ENCODE measurements at regions not wholly inside any gene's neighbourhood (a gene's known extent, or its start where the extent isn't known, plus 50 kb on each side); places are given as distances from the start of the nearest gene placed in this dataset.

DNA sequence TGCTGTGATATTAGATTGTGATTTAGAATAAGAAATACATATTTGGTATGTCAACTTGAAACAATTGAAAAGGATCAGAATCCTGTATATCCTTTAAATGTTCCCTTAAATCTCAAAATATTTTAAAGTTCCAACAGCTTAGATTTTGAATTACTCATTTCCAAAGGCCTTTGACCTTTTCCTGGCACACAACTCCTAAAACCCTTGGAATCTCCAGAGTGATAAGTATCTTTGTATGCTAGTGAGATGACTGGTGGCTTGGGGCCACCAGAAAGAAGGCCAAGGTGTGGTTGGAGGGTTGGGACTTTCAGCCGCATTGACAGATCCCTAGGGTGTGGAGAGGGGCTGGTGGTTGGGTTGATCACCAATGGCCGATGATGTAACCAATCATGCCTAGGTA, 104.7 kb downstream of the YIPF5 start:
- WGBS, 2 donors, result 90 to 96% methylated on average over 2 of the region's 2 CpGs
- Histone ChIP-seq H3K4me3 (no peak overlapping the region), H3K9me3 (peaks cover 0 to 5% (median 0%) of the 10 kb centered on the region in 11 donors), H3K27me3 (no peaks in the 10 kb centered on the region), H3K4me1 (no peaks in the 10 kb centered on the region), H3K36me3 (no peaks in the 10 kb centered on the region), H3K27ac (no peak overlapping the region)
- DNase-seq (no peak), ATAC-seq (no peak)
- intact Hi-C loops (cut with DNase I), result no loop called here
- TF ChIP-seq, protein P1, sequence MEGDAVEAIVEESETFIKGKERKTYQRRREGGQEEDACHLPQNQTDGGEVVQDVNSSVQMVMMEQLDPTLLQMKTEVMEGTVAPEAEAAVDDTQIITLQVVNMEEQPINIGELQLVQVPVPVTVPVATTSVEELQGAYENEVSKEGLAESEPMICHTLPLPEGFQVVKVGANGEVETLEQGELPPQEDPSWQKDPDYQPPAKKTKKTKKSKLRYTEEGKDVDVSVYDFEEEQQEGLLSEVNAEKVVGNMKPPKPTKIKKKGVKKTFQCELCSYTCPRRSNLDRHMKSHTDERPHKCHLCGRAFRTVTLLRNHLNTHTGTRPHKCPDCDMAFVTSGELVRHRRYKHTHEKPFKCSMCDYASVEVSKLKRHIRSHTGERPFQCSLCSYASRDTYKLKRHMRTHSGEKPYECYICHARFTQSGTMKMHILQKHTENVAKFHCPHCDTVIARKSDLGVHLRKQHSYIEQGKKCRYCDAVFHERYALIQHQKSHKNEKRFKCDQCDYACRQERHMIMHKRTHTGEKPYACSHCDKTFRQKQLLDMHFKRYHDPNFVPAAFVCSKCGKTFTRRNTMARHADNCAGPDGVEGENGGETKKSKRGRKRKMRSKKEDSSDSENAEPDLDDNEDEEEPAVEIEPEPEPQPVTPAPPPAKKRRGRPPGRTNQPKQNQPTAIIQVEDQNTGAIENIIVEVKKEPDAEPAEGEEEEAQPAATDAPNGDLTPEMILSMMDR (IDR thresholded peaks at IDR 0.05), result no peak

DNA sequence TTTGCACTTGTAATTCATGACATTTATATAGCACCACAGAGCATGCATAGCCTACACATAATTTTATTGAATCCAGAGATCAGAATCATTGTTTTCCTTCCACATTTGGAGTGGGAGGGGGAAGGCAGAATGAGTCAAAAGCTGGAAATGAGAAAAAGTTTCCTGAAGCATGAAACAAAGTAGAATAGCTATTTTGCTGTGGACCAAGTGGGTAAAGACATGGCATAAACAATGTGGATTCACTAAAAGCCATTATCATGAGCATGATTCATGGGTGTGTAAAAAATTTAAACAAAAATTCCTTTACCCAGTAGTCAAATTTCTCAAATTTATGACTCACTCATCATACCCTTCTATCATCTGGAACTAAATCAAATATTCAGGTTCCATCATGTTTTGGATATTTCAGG, 97.9 kb downstream of the YIPF5 start:
- DNase-seq, result no peak
- TF ChIP-seq, protein P1 (IDR thresholded peaks at IDR 0.05), result no peak
- intact Hi-C loops (cut with DNase I), result no loop called here
- no peak for ATAC-seq
- Histone ChIP-seq H3K36me3 (no peaks in the 10 kb centered on the region), H3K4me1 (no peaks in the 10 kb centered on the region), H3K27me3 (no peaks in the 10 kb centered on the region), H3K4me3 (no peak overlapping the region), H3K27ac (no peak overlapping the region), H3K9me3 (peaks cover 0 to 5% (median 0%) of the 10 kb centered on the region in 11 donors)

DNA sequence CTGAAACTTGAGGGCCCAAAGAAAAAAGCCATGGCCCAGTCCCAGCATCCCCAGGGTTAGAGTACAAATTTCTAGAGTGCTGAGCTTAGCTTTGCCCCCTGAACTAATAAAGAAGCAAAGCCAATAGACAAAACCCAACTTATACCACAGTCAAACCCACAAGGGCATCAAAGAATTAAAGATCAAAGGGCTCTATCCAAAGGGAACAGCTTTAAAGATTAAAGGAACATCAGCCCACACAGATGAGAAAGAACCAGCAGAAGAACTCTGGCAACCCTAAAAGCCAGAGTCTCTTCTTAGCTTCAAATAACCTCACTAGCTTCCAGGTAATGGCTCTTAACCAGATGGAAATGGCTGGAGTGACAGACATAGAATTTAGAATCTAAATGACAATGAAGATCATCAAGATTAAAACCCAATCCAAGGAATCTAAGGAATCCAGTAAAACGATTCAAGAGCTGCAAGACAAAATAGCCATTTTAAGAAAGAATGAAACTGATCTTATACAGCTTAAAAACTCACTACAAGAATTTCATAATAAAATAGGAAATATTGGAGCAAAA, 93.9 kb downstream of the YIPF5 start:
- DNase-seq, result no peak
- TF ChIP-seq, protein P1 (IDR thresholded peaks at IDR 0.05), result no peak
- no peaks in the 10 kb centered on the region for H3K36me3 ChIP-seq
- H3K27ac ChIP-seq, result no peak overlapping the region
- no peak for ATAC-seq
- H3K9me3 ChIP-seq, result peaks cover 0 to 30% (median 3%) of the 10 kb centered on the region in 11 donors
- H3K4me3 ChIP-seq, result no peak overlapping the region
- no peaks in the 10 kb centered on the region for H3K4me1 ChIP-seq
- intact Hi-C loops (cut with DNase I), result no loop called here
- 73 to 75% methylated on average over 1 of the region's 1 CpG for WGBS, 2 donors
- no peaks in the 10 kb centered on the region for H3K27me3 ChIP-seq

DNA sequence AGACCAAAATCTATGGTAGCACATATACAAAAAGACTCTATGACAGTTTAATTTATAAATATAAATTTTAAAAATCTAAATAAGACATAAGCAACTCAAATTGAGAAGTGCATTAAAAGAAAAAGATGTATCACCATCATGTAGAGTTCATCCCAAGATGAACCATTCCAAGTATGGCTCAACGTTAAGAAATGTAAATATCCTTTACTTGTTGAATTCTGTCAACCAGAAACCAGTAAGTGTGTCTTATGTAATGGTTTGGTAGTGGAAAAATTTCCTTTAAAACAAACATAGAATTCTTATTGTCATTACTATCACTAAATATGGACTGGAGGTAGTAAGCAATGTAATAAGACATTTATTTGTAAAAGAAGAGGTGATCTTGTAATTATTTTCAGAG, 87.3 kb downstream of the YIPF5 start:
- Histone ChIP-seq H3K36me3 (no peaks in the 10 kb centered on the region), H3K27me3 (no peaks in the 10 kb centered on the region), H3K27ac (no peak overlapping the region), H3K4me3 (no peak overlapping the region), H3K9me3 (peaks cover 0 to 29% (median 3%) of the 10 kb centered on the region in 11 donors), H3K4me1 (peaks cover 0 to 1% (median 0%) of the 10 kb centered on the region in 9 donors)
- ATAC-seq, result no peak
- intact Hi-C loops (cut with DNase I), result no loop called here
- no peak for DNase-seq
- 94 to 100% methylated on average over 1 of the region's 1 CpG for WGBS, 2 donors
- TF ChIP-seq, protein P1 (IDR thresholded peaks at IDR 0.05), result no peak

Measured in heart right ventricle (tissue), 16 donors.